NCI-H82 treated with DMSO at 0.1 percent for 48 hours (cell line): ENCODE measurements at regions not wholly inside any gene's neighbourhood (a gene's known extent, or its start where the extent isn't known, plus 50 kb on each side); places are given as distances from the start of the nearest gene placed in this dataset.
A peak's percentile ranks its signal among the peaks of the same experiment; 100 is the strongest.

Experiments
- DNase-seq: peaks from one replicate; lab custom pipeline; 2025; ENCODE audit not compliant: unreplicated experiment; lab: John Stamatoyannopoulos, UW

DNA sequence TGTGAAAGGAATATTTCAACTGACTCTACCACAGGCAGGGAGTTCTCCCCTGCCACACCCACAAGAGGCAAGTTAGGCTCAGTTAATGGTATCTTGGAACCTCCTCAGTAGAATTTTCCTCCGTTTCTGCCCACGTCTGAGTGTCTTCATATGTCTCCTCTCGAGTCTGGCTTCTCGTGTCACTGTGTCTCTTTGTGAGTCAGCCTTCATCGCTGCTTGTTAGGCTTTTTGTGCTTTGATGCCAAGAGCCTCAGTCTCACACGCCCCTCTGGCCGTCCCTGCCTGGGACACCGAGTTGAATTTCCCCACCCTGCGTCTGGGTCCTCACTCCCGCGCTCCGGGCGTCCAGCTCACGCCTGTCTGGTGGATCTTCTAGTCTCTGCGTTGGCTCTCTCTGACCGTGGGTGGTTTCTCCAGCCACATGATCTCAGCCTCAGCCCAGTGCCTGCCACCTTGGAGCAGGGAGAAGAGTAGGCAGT, 125.7 kb upstream of the GADD45A start:
- no peak for DNase-seq

DNA sequence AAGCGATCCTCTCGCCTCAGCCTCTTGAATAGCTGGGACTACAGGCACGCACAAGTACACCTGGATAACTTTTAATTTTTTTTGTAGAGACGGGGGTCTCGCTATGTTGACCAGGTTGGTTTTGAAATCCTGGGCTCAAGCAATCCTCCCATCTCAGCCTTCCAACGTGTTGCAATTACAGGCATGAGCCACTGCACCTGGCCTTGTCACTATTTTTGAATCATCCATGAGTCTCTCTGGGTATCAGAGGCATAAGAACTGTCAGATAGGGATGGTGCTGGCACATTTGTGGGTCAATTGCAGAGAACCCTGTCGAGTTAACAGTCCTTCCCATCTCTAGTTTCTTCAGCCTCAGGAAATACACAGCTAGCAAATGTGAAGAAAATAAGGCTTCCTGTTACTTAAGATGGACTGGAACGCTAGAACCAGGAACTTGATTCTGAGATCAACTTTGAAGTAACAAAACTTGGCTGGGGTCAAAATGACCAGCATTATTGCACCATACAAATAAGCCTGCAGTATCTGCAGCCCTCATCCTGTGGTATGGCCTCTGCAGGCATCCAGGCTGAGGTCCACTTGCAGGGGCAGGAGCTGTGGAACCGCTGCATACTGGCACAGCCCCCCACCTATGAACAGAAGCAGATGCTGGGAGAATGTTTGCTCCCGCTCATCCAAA, 124.3 kb upstream of the GADD45A start:
- no peak for DNase-seq

DNA sequence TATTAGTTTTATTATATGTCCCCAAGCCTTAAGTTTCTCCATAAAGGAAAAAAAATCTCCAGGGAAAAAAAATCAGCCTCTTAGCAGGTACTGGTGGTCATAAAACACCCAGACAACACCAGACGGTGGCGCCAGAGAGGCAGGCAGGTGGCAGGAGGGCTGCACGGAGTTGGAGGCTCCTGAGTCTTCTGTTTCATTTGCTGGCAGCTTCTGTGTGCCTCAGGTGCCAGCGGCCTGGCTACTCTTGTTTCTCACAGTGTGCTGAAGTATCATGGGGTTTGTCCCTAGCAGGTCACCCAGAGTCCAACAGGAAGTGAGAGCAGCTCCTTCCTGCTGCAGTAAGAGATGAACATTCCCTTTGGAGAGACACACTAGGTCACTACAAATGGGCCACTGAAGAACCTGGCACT, 123.3 kb upstream of the GADD45A start:
- peak; percentile 75 for DNase-seq

DNA sequence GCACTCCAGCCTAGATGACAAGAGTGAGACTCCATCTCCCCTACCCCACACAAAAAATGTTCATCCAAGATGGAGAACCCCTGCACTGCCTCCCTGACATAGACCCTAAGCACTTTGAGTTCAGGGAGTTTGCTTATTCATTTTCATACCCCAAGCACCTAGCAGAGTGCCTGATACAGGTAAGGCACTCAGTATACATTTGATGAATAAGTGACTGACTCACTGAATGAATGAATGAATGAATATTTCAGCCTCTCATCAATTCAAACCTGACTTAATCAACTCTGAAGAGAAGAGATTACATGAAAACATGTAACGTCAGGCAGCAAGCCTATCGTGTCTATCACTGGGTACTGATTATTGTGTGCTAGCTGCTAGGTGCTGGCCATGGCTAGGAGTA, 121.3 kb upstream of the GADD45A start:
- no peak for DNase-seq

DNA sequence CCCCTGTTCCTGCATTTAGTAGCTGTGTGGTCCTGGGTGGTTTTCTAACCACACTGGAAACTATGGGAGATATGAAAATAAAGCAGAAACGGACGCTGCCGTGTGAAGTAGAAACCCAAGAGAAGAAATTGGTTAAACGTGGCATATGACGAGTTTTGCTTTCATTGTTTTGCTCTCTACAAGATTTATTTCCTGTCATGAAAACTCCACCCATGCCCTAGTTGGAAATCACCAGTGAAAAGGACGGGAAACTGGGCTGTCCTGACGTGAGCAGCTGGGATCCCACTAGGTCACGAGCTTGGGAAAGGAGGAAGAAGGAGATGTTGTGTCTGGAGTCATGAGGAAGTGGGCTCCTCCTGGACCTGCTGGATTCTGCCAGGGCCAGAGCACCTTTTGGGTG, 120.8 kb upstream of the GADD45A start:
- no peak for DNase-seq

DNA sequence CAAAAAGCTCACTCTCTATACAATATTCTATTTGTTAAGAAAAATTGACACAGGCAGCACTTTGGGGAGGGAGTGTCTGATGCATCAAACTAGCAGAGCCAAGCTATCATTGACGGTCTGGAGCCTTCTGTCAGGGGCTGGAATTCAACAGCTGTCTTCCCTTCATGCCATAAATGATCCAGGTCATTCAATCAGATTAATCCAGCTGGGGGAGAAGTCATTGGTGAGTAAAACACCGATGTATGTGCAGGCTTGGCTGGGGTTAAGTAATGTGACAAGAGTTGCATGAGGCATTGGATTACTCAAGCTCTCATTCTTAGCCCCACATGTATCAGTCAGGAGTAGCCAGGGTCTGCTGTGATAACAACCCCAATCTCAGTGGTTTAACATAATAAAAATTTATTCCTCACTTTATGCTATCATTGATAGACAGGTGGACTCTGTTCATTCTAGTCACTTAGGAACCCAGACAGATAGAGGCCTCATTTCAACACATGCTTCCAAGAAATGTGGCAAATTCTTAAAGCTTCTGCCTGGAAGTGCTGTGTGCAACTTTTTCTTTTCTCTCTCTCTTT, 118.1 kb upstream of the GADD45A start:
- DNase-seq = peak; percentile 81

DNA sequence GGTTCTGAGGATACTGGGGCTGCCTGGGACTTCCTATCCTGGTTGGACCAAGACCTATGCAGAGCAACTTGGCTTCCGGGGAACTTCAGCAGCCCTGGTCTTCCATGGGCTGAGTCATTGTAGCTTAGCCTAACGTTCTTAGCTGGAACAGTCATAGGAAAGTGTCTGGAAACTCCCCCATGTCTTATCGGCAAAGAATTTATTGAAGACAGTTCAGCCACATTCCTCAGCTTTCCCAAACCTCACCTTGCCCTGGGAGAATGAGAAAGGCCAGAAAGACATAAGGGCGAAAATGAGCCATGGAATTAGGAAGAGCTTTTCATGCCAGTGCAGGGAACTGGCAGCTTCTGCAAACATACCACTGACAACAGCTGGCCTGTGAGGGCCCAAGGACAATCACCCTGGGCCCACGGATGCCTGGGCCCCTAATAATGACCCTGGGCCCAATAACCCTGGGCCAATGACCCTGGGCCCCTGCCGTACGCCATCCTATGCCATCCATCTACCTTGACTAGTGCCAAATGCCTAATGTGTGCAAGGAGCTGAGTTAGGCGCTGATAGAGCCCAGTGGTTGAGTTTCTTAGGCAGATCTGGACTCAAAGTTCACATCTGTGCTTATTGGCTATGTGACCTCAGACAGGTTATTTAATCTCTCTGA, 114.4 kb upstream of the GADD45A start:
- DNase-seq = no peak

DNA sequence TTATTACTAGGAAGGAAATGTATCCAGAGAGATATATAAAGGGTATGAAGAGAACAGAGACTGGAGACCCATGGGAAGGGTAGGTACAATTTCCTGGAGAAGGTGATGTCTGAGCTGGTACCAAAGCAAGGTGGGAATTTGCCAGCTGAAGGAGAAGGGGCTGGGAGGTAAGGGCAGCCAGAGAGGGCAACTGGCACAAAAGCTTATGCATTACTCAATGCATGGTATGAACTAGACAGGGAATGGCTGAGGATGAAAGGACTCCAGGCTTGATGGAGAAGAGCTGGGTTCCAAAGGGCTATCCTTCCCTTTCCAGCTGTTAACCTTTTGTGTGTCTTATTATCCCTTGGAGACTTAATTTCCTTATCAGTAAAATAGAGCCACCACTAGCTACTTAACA, 113.6 kb upstream of the GADD45A start:
- no peak for DNase-seq

DNA sequence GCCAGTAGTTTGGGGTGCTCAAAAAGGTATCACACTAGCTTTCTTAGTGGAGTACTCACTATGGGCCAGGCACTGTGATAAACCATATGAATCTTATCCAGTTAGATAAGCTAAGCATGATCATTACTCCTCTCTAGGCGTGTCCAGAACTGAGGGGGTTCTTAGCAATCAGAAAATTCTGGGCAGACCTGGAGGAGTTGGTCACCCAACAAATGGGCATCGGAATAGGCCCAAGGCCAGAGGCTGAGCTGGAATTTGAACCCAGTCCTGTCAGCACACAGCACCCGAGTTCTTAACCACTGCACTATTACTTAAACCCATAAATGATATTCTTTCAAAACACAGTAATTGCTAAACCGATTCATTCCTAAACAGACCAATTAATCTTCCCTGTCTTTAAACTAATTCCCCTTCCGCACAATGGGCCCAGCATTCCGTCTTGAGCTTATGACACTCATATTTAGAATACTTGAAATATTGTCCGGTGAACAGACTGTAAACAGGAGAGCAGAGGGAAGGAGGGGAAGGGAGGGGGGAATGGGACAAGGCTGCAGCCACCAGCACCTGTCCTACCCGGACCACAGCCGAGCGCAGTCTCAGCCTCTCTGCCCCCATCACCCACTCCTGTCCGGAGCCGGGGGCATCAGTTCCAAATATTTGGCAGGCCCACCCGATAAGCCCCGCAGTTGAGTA, 113.0 kb upstream of the GADD45A start:
- no peak for DNase-seq

DNA sequence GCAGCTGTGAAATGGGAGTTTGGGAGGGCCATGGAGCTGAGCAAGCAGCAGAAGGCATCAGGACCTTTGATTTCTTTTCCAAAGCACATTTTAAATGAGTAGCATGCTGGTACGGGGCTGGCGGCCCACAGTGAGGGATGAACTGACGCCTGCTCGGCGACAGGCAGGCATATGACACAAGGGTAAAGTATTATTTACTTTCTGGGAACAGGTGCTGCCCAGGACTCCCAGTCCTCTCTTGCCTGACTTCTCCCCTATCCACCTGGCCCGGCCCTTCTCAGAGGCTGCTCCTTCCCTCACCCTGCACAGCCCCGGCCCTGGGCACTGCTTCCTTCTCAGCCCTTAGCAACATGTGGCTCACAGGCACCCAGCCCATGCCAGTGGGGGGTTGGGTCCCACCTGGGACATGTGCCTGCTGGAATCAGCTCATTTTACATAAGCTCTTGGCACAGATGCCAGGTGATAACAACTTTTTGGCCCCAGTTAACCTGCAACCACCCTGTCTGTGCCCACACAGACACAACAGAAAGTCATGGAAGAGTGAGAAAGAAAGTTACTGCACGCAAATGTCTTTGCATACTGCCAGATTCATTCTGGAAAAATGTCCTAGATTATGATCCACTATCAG, 112.3 kb upstream of the GADD45A start:
- no peak for DNase-seq

DNA sequence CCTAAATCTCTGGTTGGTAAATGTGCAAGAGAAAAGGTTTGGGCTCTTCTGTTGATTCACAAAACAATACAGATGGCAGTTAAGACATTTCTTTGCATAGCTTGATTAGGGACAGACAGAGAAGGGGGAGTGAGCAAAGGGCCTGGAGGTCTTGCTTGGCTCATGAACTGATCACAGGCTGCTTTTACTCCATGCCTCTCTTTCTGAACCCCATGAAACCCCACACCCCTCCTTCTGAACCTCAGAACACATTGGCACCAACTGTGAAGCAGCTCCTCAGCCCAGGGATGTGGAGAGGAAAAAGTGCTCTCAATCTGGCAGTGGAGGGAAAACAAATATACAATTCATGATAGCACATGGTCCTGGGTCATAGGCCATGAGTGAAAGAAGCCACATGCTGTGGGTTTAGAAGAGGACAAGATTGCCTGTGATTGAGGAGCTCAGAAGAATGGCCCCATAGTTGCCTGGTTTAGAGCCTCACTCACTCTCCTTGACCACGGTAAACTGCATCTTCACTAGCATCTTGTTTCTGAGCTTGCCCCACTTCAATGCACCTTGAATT, 111.6 kb upstream of the GADD45A start:
- DNase-seq = no peak

DNA sequence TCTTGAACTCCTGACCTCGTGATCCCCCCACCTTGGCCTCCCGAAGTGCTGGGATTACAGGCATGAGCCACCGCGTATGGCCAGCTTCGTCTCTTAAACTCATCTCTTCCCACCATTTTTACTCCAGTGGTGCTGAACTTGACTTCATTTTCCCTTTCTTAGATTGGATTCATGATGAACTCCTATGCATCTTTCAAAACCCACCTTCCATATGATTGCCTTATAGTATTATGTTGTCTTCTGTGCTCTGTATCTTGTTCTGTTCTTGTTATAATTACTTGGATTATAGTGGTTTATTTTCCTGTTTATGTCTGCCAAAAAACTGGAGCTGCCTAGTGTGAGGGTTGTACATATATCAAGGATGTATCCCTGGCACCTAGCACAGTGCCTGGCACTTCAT, 110.8 kb upstream of the GADD45A start:
- DNase-seq = no peak

DNA sequence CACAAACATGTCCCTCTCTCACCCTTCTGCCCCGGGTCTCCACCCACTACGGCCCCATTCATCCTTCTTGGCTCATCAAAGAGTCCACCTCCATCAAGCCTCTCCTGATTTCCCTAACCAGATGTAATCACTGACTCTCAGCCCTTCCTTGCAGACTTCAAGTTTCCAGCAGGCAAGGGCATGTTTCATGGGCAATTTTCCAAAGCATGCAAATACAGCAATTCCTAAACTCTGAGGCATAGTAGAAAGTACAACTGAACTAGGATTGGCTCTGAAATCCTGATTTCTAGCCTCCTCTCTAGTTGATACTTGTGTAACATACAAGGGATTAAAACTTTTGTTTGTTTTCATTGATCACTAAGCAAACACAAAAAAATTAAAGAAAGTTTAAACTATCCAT, 109.1 kb upstream of the GADD45A start:
- no peak for DNase-seq

DNA sequence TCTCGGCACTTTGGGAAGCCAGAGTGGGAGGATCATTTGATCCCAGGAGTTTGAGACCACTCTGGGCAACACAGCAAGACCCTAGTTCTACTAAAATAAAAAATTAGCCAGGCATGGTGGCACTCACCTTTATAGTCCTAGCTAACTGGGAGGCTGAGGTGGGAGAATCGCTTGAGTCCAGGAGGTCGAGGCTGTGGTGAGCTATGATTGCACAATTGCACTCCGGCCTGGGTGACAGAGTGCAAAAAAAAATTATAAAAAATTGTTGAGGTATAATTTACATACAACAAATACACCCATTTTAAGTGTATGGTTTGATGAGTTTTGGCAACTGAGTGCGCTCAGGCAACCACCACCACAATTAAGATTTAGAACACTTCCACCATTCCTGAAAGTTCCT, 108.5 kb upstream of the GADD45A start:
- DNase-seq = no peak

DNA sequence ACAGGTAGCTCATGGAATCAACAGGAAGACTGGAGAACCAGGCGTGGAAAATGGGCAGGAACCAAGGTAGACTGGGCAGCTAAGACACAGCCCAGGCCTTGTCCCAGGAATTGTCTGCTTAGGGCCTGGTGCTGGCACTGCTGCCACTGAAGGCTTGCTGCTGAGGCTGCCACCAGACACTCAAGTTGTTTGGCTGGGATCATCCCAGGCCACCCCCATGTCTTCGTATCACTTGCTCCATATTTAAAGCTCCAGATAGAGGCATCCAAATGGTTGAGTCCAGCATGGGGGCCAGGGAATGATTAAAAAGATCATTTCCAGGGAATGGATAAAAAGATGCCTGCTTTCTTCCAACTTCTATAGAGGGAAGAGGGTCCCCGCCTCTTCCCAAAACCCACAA, 107.4 kb upstream of the GADD45A start:
- DNase-seq = no peak

DNA sequence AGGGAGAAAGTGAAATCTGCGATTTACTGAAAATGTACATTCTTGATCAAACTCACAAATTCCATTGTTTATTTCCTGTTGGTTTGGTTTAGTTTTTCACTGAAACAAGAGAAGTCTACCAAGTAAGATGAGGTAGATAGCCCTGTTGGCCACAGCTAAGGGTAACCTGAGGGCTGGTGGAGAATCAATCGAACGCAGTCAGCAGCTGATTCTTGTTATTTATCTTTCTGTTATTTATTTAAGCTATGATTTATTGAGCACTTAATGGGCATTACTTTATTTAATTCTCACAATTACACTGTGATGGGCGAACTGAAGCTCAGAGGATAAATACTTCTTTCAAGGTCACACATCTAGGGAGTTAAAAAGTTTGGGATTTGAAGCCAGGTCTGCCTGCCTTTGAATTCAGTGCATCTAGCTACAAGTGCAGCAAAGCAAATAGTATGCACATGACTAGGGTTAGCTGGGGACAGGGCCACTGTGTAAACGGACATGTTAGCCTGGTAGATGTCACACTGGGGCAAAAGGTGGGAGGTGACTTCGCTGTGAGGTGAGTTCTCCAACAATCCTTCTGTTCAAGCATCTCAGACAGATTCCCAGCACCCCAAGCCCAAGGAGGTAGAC, 106.5 kb upstream of the GADD45A start:
- no peak for DNase-seq

DNA sequence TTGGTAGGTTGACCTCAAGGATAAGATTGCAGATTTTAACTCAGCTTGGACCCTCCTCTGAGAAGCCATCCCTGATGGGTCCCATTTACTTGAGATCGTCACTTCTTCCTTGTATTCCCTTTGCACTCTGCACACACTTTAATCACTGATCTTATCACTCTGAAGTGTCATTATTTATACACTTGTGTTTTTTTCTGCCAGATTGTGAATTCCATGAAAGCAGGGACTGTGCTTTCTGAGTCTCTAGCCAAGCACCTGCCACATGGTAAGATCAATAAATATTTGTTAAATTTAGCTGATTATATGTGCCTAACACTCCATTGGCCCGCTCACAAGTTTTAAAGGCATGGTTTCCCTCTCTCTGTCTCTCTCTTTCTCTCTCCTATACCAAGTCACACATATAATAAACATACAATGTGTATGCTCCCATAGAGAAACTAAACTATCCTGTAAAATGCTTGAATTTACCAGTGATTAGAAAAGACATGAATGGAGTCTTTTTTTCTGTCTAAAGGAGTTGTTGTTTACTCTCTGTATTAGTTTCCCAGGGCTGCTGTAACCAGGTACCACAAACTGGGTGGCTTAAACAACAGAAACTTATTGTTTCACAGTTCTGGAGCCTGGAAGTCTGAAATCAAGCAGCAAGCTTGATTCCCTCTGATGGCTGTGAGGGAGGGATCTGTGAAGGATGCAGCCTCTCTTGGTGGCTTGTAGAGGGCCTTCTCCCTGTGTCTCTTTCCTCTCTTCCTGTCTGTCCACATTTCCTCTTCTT, 105.2 kb upstream of the GADD45A start:
- no peak for DNase-seq

DNA sequence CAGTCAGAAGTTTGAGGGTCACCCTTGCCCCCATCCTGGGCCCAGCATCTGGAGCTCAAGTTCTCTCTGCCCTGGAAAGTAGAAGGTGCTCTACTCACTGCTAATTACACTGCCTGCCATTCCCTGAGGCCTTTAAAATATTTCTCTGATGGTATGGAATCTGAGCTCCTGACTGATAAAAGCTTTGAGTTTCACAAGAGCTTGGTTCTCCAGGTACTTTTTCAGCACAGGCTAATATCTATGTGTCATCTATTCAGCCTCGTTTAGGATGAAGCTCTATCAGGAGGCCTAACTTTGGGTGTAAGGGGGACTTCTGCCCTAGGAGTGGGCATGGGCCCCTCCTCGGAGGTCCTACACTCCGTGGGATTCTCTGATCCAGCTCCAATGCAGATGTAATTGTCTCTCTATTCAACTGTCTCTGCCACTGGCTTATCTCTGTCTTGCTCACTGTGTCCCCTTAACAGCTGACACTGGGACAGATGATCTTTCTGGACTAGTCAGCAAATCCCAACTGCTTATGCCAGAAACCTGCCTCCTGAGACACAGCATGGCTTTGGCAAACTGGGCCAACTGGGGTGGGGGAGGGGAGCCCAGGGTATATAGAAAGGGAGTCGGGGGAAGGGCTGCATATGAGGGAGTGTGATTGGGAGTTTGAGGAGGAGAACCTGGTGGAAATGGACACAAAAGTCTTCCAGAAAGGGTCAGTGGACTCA, 104.2 kb upstream of the GADD45A start:
- DNase-seq = no peak
